MCF 10A (cell line): ENCODE measurements at regions not wholly inside any gene's neighbourhood (a gene's known extent, or its start where the extent isn't known, plus 50 kb on each side); places are given as distances from the start of the nearest gene placed in this dataset.

Source experiments
- BruUV-seq: library from RNA; stranded (reverse); fragments of 400-500 nt; replicated peaks from 2 replicates; lab custom pipeline; 2021; lab: Mats Ljungman, UMichigan
- CTCF ChIA-PET: fragments of 300-600 bp; sonication (Branson Sonifier 250); formaldehyde crosslinking; extraction: SDS; loops from one replicate; lab custom pipeline; 2021; ENCODE audit warnings: antibody characterized with exemption, inconsistent platforms; lab: Yijun Ruan, JAX
- POLR2A ChIA-PET: fragments of 300-600, 350-650 bp; sonication (Branson Sonifier 250); formaldehyde crosslinking; extraction: SDS; loops from one replicate; lab custom pipeline; 2020; ENCODE audit warnings: antibody characterized with exemption, inconsistent platforms; lab: Yijun Ruan, JAX
- DNase-seq: peaks from one replicate; pipeline ENCODE4 v3.0.0-alpha.2; 2018; ENCODE audit not compliant: unreplicated experiment
- H3K27ac Mint-ChIP-seq: one replicate; pipeline ENCODE4 v1.8.0; 2022; ENCODE audit warnings: mild to moderate bottlenecking, low read depth, mixed read lengths; ENCODE audit not compliant: unreplicated experiment
- H3K27me3 Mint-ChIP-seq: one replicate; pipeline ENCODE4 v1.8.0; 2022; ENCODE audit warnings: mixed read lengths; ENCODE audit not compliant: insufficient read depth, unreplicated experiment
- H3K36me3 Mint-ChIP-seq: one replicate; pipeline ENCODE4 v1.8.0; 2022; ENCODE audit warnings: mild to moderate bottlenecking, moderate library complexity, mixed read lengths; ENCODE audit not compliant: insufficient read depth, unreplicated experiment
- H3K4me1 Mint-ChIP-seq: one replicate; pipeline ENCODE4 v1.8.0; 2022; ENCODE audit warnings: mixed read lengths; ENCODE audit not compliant: insufficient read depth, unreplicated experiment
- H3K4me3 Mint-ChIP-seq: one replicate; pipeline ENCODE4 v1.8.0; 2022; ENCODE audit warnings: mild to moderate bottlenecking, moderate library complexity, mixed read lengths; ENCODE audit not compliant: unreplicated experiment
- H3K9me3 Mint-ChIP-seq: one replicate; pipeline ENCODE4 v1.8.0; 2022; ENCODE audit warnings: mixed read lengths; ENCODE audit not compliant: unreplicated experiment
- intact Hi-C: fragments of 100-400 bp; cut with micrococcal nuclease; formaldehyde crosslinking; loops from 2 replicates; pipeline ENCODE4 v1.14.1; 2022
- TF ChIP-seq, protein P1 (sequence below): fragments of 200-600 bp; IDR thresholded peaks from one replicate; pipeline ENCODE4 v1.8.0; 2022; ENCODE audit warnings: antibody characterized with exemption, mild to moderate bottlenecking; ENCODE audit not compliant: unreplicated experiment

- Mint-ChIP-seq H3K27ac (no peak overlapping the region), H3K4me1 (peaks cover 2% of the 10 kb centered on the region), H3K9me3 (no peaks in the 10 kb centered on the region), H3K27me3 (no peaks in the 10 kb centered on the region), H3K36me3 (no peaks in the 10 kb centered on the region), H3K4me3 (no peak overlapping the region)
- BruUV-seq, result no TSS peak
- TF ChIP-seq, protein P1, sequence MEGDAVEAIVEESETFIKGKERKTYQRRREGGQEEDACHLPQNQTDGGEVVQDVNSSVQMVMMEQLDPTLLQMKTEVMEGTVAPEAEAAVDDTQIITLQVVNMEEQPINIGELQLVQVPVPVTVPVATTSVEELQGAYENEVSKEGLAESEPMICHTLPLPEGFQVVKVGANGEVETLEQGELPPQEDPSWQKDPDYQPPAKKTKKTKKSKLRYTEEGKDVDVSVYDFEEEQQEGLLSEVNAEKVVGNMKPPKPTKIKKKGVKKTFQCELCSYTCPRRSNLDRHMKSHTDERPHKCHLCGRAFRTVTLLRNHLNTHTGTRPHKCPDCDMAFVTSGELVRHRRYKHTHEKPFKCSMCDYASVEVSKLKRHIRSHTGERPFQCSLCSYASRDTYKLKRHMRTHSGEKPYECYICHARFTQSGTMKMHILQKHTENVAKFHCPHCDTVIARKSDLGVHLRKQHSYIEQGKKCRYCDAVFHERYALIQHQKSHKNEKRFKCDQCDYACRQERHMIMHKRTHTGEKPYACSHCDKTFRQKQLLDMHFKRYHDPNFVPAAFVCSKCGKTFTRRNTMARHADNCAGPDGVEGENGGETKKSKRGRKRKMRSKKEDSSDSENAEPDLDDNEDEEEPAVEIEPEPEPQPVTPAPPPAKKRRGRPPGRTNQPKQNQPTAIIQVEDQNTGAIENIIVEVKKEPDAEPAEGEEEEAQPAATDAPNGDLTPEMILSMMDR, result no peak
- ChIA-PET CTCF (interaction anchor here (0.7 kb wide), 1 partner anchor 23 kb away, joined by 3 read pairs; no protein-coding TSS in a partner anchor), POLR2A (interaction anchor here (0.9 to 1.5 kb wide), 2 partner anchors 52 to 102 kb away, joined by 4 to 5 read pairs; no protein-coding TSS in a partner anchor)
- intact Hi-C loops, result no loop called here
- no peak for DNase-seq
Observed at GRCh38 chr12:89796798-89797382, 88.3 kb upstream of the ATP2B1 start.

DNA sequence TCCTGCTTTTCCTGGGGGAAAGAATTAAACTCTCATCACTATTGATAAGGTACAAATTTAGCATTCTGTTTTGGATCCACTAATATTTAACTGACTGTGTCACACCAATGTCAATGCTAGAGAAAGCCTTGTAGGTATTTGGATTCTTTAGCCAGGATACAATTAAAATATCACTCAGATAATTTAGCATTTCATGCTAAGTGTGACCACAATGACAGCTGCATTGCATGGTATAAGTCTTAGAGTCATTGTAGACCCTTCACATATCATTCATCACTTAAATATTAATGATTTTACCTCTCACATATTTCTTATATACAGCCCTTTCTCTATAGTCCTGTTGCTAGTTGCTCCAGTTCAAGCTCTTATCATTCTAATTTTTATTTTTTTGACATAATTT lies 85.3 kb upstream of the ATP2B1 start:
- Mint-ChIP-seq H3K9me3 (no peaks in the 10 kb centered on the region), H3K4me3 (no peak overlapping the region), H3K4me1 (peaks cover 5% of the 10 kb centered on the region), H3K36me3 (no peaks in the 10 kb centered on the region), H3K27ac (no peak overlapping the region), H3K27me3 (no peaks in the 10 kb centered on the region)
- TF ChIP-seq, protein P1, result no peak
- no TSS peak for BruUV-seq
- POLR2A ChIA-PET, result no interaction called here
- CTCF ChIA-PET, result no interaction called here
- intact Hi-C loops, result no loop called here
- no peak for DNase-seq

GRCh38 chr12:89791286-89791685 lies 82.6 kb upstream of the ATP2B1 start:
- H3K27me3 Mint-ChIP-seq, result no peaks in the 10 kb centered on the region

DNA sequence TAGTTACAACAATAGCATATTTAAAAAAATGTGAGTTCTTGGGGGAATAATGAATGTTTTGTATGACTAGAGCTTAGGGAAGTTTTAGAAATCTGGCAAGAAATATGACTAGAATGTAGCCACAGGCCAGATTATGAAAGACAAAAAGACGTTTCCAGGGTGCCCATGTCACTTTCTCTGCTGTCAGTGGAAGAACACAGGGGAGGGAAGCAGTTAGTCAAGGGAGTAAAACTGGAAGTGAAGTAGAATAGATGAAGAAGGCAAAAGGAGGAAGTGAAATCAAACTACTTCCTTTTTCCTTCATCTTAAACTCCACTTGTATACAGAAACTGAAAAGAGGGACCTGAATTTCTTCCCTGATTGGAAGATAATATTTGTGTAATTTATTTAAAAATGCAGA lies 81.2 kb upstream of the ATP2B1 start:
- TF ChIP-seq, protein P1, result no peak
- ChIA-PET CTCF (interaction anchor here (0.7 kb wide), 1 partner anchor 345 kb away, joined by 3 read pairs; no protein-coding TSS in a partner anchor), POLR2A (no interaction called here)
- intact Hi-C loops, result no loop called here
- no peaks in the 10 kb centered on the region for H3K36me3 Mint-ChIP-seq
- H3K27ac Mint-ChIP-seq, result no peak overlapping the region
- no peak overlapping the region for H3K4me3 Mint-ChIP-seq
- no peaks in the 10 kb centered on the region for H3K27me3 Mint-ChIP-seq
- H3K9me3 Mint-ChIP-seq, result peaks cover 10% of the 10 kb centered on the region
- peaks cover 5% of the 10 kb centered on the region for H3K4me1 Mint-ChIP-seq
- BruUV-seq, result no TSS peak
- no peak for DNase-seq

More at GRCh38 chr12:89791286-89791685, 82.6 kb upstream of the ATP2B1 start:
- Mint-ChIP-seq H3K4me3 (no peak overlapping the region), H3K4me1 (peaks cover 5% of the 10 kb centered on the region), H3K27ac (no peak overlapping the region), H3K9me3 (no peaks in the 10 kb centered on the region), H3K36me3 (no peaks in the 10 kb centered on the region)
- intact Hi-C loops, result no loop called here
- ChIA-PET POLR2A (no interaction called here), CTCF (interaction anchor here (1.3 kb wide), 1 partner anchor 196 kb away, joined by 3 read pairs; no protein-coding TSS in a partner anchor)
- DNase-seq, result no peak
- TF ChIP-seq, protein P1, result no peak
- BruUV-seq, result no TSS peak
